ENCODE measurements at regions not wholly inside any gene's neighbourhood (a gene's known extent, or its start where the extent isn't known, plus 50 kb on each side); places are given as distances from the start of the nearest gene placed in this dataset.

GRCh38 chr12:69000074-69000473 lies 67.1 kb upstream of the CPM start (continued):
- TF ChIP-seq, protein P1, sequence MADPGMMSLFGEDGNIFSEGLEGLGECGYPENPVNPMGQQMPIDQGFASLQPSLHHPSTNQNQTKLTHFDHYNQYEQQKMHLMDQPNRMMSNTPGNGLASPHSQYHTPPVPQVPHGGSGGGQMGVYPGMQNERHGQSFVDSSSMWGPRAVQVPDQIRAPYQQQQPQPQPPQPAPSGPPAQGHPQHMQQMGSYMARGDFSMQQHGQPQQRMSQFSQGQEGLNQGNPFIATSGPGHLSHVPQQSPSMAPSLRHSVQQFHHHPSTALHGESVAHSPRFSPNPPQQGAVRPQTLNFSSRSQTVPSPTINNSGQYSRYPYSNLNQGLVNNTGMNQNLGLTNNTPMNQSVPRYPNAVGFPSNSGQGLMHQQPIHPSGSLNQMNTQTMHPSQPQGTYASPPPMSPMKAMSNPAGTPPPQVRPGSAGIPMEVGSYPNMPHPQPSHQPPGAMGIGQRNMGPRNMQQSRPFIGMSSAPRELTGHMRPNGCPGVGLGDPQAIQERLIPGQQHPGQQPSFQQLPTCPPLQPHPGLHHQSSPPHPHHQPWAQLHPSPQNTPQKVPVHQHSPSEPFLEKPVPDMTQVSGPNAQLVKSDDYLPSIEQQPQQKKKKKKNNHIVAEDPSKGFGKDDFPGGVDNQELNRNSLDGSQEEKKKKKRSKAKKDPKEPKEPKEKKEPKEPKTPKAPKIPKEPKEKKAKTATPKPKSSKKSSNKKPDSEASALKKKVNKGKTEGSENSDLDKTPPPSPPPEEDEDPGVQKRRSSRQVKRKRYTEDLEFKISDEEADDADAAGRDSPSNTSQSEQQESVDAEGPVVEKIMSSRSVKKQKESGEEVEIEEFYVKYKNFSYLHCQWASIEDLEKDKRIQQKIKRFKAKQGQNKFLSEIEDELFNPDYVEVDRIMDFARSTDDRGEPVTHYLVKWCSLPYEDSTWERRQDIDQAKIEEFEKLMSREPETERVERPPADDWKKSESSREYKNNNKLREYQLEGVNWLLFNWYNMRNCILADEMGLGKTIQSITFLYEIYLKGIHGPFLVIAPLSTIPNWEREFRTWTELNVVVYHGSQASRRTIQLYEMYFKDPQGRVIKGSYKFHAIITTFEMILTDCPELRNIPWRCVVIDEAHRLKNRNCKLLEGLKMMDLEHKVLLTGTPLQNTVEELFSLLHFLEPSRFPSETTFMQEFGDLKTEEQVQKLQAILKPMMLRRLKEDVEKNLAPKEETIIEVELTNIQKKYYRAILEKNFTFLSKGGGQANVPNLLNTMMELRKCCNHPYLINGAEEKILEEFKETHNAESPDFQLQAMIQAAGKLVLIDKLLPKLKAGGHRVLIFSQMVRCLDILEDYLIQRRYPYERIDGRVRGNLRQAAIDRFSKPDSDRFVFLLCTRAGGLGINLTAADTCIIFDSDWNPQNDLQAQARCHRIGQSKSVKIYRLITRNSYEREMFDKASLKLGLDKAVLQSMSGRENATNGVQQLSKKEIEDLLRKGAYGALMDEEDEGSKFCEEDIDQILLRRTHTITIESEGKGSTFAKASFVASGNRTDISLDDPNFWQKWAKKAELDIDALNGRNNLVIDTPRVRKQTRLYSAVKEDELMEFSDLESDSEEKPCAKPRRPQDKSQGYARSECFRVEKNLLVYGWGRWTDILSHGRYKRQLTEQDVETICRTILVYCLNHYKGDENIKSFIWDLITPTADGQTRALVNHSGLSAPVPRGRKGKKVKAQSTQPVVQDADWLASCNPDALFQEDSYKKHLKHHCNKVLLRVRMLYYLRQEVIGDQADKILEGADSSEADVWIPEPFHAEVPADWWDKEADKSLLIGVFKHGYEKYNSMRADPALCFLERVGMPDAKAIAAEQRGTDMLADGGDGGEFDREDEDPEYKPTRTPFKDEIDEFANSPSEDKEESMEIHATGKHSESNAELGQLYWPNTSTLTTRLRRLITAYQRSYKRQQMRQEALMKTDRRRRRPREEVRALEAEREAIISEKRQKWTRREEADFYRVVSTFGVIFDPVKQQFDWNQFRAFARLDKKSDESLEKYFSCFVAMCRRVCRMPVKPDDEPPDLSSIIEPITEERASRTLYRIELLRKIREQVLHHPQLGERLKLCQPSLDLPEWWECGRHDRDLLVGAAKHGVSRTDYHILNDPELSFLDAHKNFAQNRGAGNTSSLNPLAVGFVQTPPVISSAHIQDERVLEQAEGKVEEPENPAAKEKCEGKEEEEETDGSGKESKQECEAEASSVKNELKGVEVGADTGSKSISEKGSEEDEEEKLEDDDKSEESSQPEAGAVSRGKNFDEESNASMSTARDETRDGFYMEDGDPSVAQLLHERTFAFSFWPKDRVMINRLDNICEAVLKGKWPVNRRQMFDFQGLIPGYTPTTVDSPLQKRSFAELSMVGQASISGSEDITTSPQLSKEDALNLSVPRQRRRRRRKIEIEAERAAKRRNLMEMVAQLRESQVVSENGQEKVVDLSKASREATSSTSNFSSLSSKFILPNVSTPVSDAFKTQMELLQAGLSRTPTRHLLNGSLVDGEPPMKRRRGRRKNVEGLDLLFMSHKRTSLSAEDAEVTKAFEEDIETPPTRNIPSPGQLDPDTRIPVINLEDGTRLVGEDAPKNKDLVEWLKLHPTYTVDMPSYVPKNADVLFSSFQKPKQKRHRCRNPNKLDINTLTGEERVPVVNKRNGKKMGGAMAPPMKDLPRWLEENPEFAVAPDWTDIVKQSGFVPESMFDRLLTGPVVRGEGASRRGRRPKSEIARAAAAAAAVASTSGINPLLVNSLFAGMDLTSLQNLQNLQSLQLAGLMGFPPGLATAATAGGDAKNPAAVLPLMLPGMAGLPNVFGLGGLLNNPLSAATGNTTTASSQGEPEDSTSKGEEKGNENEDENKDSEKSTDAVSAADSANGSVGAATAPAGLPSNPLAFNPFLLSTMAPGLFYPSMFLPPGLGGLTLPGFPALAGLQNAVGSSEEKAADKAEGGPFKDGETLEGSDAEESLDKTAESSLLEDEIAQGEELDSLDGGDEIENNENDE (IDR thresholded peaks at IDR 0.05; ENCODE audit: insufficient replicate concordance, low read length) = no peak
- TF ChIP-seq ZNF274 (IDR thresholded peaks at IDR 0.05; ENCODE audit: borderline replicate concordance, extremely low read depth, low read length) (no peak), MAFK (IDR thresholded peaks at IDR 0.05; ENCODE audit: low read depth, low read length) (no peak), TBP (IDR thresholded peaks at IDR 0.05; ENCODE audit: low read depth, low read length) (no peak), SRF (IDR thresholded peaks at IDR 0.05; ENCODE audit: low read depth, low read length) (no peak), RXRA (IDR thresholded peaks at IDR 0.05; ENCODE audit: insufficient read depth, low read depth, low read length) (no peak), SAP30 (IDR thresholded peaks at IDR 0.05; ENCODE audit: insufficient read depth, insufficient replicate concordance, low read length) (no peak), CTBP2 (IDR thresholded peaks at IDR 0.05; ENCODE audit: borderline replicate concordance, insufficient read depth, insufficient read length, low read length) (no peak), SUZ12 (IDR thresholded peaks at IDR 0.05; ENCODE audit: low read length) (no peak)
